ENCODE measurements at regions not wholly inside any gene's neighbourhood (a gene's known extent, or its start where the extent isn't known, plus 50 kb on each side); places are given as distances from the start of the nearest gene placed in this dataset.

DNA sequence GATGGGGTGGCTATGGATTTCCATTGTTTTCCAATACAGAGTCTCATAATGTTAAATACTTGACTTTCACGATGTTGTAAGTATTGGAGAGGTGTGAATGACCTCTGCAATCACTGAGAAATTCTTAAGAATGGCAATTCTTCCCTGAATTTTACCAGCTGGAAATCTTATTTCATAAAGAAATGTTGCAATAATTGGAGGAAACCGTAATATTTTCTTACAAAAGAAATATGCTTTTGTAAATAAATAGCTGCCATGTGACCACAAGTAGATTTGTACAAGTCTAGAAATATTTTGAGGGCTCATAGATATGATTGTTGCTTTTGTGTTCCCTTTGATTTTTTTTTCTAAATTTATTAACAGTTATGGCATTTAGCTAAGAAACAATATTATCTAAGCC, 308.7 kb upstream of the ATP2B1 start:
- in situ Hi-C loops (cut with MboI; ENCODE audit: low pct_unique_long_range_greater_than_20kb, low sequenced_read_pairs): no loop called here
- DNase-seq: no peak

DNA sequence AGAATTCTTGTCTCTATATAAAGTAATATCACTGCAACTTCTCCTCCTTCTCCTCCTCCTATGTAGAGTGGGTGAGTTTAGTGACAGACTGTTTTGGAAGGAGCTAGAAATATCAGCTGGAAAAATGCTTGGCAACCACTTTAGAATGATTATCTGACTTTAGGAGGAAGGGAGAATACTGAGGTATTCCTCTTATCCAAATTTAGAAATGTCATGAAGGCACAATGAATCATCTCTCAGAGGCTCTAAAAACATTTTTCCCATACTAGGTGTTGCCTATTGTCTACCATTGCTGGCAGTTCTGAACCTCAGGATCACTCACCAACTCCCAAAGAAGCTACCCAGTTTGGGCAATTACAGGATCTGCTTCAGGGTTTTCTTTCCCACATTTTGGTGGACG, 306.6 kb upstream of the ATP2B1 start:
- no peak for DNase-seq
- in situ Hi-C loops (cut with MboI; ENCODE audit: low pct_unique_long_range_greater_than_20kb, low sequenced_read_pairs): no loop called here

DNA sequence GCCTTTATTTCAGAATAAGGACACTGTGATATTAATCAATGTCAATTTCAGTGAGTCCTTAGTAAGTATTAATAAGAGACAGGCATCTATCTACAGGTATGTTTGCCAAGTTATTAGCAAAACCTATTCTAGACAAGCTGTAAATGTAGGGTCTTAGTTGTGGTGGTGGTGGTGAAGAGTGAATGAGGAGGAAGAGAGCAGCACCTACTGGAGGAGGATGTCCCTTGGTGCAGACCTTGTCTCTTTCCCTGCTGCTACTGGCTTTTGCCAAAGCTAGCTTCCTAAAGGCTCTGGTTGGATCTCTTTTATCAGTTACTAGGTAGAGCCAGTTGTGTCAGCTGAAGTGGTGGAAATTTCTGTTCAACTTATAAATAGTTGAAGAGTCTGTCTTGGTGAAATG, 304.8 kb upstream of the ATP2B1 start:
- peak; percentile 22 for DNase-seq
- in situ Hi-C loops (cut with MboI; ENCODE audit: low pct_unique_long_range_greater_than_20kb, low sequenced_read_pairs): no loop called here

DNA sequence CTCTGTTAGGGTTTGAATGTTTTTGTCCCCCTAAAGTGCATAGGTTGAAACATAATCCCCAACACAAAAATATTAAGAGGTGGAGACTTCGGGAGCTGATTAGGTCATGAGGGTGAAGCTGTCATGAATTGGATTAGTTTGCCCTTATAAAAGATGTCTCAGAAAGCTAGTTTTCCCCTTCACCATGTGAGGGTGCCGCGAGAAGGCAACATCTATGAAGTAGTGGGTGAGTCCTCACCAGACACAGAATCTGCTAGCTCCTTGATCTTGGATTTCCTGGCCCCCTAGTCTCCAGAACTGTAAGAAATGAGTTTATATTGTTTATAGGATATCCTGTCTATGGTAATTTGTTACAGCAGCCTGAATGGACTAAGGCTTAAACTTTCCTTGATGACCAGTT, 301.5 kb upstream of the ATP2B1 start:
- in situ Hi-C loops (cut with MboI; ENCODE audit: low pct_unique_long_range_greater_than_20kb, low sequenced_read_pairs): no loop called here
- no peak for DNase-seq

DNA sequence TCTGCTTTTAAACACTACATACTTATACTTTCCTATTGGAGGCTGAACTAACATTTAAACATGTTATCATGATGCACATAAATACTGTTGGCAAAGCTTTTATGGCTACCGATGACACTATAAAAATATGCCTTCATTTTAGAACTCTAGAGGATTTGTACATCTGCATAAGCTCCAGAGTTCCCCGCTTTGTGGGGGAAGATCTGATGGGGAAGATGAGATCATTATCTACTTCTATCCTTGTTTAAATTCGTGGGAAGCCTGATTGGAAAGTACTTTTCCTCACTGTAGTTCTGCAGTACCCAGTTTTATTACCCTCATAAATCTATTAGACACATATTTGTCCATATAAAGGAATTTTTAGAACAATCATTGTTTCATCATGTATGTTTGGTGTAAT, 299.6 kb upstream of the ATP2B1 start:
- no peak for DNase-seq
- in situ Hi-C loops (cut with MboI; ENCODE audit: low pct_unique_long_range_greater_than_20kb, low sequenced_read_pairs): no loop called here

DNA sequence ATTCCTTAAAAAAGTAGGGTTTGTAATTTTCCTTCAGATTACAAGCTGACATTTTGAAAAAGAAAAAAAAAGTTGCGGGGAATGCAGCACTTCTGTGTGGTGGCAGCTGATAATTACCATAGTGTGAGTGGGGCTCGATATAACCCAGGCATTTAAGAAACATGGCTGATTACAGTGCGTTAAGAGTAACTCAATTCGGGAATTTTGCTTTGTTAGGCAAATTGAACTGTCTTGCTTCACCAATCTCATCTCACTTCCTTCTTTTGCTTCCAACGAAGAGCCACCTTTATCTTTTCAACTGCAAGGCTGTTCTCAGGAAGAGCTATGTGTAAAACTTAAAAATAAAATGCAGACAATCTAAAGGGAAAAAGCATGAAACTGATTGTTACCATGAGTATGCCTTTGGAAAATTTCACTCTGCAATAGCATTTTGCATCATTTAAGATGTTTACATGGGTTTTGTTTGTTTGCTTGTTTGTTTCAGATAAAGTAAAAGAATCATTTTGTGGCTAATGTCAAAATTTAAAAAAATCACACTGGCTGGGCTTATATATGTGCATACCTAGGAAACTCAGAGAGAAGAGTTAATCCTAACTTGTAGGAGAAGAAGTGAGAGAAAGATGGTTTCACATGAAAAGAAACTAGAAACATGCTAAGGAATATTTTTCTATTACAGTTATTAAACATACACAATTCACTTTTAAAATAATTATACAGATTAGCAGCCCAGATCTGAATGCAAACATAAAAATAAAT, 295.9 kb upstream of the ATP2B1 start:
- no peak for DNase-seq
- in situ Hi-C loops (cut with MboI; ENCODE audit: low pct_unique_long_range_greater_than_20kb, low sequenced_read_pairs): no loop called here

DNA sequence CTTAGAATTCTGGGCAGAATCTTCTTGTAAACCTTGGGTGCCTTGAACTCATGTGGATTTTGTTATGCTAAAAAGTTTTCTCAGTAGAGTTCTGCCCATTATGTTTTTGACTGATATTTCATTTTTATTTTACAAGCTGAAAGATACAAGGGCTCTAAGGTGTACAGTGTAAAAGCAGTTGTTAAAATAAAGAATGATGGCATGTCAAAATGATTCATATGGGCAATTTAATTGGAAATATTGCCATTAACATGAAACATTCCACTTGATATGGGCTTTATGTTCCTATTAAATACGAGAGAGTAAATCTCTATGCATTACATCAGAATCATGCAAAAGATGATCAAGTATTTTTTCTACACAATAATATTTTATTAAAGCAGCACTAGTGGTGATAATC, 295.1 kb upstream of the ATP2B1 start:
- in situ Hi-C loops (cut with MboI; ENCODE audit: low pct_unique_long_range_greater_than_20kb, low sequenced_read_pairs): no loop called here
- DNase-seq: no peak

DNA sequence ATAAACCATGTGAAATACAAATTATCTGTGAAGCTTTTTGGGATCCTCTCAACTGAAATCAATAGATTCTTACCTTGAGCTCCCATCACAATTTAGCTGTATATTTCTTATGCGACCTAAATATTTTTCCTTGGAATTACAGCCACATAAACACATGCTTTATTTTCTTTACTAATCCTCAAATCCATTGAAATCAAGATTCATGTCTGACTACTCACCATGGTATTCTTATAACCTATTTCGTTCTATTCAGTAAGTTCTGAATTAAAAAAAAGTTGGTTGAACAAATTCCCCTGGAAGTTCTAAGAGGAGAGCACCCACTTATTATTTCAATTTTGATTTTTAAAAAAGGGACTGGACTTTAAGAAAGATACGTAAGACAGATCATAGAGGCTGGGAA, 292.1 kb upstream of the ATP2B1 start:
- no peak for DNase-seq
- in situ Hi-C loops (cut with MboI; ENCODE audit: low pct_unique_long_range_greater_than_20kb, low sequenced_read_pairs): no loop called here

DNA sequence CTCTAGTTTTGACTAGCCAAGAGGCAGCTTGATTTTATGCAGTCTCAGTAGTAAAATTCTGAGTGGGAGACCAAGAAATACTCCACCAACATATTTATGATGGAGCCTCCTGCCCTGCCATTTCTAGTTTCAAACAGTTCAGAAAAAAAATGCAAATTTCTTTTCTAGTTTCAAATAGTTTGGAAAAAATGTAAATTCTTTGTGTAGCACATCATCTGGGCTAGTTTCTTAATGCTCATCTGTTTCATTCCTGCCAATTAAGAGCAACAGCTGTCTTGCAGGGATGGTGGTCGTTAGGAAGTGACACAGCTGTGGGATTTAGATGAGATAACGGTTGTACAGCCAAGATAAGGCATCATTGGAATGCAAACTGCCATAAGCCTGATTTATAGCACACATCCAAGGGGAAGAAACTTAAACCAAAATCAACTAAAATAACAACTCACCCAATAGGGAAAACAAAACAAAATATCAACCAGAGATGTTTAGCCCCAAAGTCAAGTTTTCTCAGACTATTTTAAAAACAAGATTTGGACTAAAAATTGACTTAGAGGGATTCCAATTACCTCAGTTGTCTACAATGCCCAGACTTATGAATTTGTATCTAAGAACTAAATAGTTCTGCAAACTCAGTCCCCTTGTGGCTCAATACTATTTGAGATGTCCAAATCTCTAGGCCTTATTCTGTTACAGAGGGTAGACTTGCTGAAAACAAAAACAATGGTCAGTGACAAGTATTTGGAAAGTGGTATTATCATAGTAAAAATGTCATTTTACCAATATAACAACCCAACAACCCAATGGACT, 291.3 kb upstream of the ATP2B1 start:
- in situ Hi-C loops (cut with MboI; ENCODE audit: low pct_unique_long_range_greater_than_20kb, low sequenced_read_pairs): no loop called here

DNA sequence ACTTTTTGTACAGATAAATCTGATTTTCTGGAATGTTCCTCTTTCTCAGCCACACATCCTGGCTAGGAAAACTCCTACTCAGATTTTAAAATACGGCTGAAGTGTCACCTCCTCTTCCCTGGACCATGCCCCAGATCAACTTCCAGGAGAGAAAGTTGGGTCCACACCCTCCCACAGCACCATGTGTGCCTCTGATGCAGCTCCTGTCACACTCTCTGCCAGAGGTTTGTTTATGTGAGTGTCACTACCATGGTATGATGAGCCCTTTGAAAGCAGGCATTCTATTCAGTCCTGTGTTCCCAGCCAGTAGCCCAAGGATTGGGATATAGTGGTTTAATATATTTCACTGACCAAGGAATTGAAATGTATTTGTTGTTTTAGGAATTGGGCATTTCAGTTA, 287.2 kb upstream of the ATP2B1 start:
- in situ Hi-C loops (cut with MboI; ENCODE audit: low pct_unique_long_range_greater_than_20kb, low sequenced_read_pairs): no loop called here
- no peak for DNase-seq

More for the DNA sequence above, 291.3 kb upstream of the ATP2B1 start:
- peak; percentile 31 for DNase-seq

DNA sequence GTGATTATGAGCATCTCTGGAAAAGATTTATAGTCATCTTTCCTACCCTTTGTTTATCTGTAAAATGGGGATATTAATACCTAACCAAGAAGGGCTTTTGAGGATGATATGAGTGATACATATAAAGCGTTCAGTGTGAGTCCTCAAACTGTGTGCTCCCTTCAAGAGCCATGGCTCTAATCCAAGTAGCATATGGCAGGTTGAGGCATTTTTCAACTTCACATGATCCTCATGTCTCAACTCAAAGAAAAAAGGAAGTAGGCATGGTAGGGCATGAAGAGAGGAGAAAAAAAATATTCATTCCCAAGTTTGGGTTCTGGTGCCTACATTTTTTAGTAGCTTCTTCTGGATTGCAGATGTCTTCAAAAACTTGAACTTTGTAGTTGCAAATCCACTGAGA, 286.3 kb upstream of the ATP2B1 start:
- no peak for DNase-seq
- in situ Hi-C loops (cut with MboI; ENCODE audit: low pct_unique_long_range_greater_than_20kb, low sequenced_read_pairs): no loop called here

DNA sequence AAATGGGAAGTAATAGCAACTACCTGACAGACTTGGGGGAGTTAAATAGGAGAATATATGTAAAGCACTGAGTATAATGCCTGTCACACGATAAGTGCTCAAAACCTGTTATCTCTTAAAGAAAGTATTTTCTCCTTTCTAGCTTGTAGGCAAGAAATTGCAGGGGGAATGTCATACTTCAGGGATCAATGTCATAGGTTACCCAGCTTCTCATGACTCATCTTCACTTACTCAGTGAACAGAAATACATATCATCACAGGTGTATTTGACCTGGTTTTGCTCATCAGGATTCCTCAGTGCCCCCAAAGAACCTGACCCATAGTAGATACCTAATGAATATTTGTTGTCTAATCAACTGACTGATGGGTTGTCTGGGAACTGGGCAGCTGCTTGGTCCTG, 285.0 kb upstream of the ATP2B1 start:
- in situ Hi-C loops (cut with MboI; ENCODE audit: low pct_unique_long_range_greater_than_20kb, low sequenced_read_pairs): no loop called here
- DNase-seq: no peak

DNA sequence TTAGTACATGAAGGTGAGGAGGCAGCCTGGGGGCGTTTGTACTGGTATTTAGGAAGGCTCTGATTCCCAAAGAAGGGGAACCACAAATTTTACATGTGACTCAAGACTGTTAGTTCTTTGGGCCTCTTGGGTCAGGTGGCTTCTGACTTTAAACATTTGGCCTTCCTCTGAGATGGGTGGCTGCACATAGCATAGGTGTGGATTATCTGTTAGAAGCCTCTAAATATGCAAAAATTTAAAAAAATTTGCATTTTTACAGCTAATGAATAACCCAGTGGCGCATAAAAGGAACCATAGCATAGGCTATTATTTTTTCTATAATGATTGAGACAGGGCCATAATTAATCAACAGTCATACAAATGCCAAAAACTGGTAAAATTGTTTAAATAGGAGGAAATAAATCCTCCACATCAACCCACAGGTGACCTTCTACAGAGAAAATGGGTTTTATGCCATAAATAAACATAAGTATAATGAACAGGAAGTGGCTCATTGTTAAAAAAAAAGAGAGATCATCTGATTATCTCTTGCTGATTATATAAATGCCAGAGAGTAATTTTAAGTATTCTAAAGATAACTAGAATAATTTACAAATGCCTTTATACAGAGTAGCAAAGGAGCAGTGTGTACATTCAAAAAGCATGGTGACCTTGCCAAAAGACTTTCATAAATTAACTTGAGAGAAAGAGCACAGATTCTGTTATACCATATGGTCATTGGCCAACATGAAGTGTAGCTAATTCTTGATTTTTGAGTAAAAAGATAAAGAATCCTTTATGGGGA, 284.2 kb upstream of the ATP2B1 start:
- no peak for DNase-seq
- in situ Hi-C loops (cut with MboI; ENCODE audit: low pct_unique_long_range_greater_than_20kb, low sequenced_read_pairs): no loop called here

DNA sequence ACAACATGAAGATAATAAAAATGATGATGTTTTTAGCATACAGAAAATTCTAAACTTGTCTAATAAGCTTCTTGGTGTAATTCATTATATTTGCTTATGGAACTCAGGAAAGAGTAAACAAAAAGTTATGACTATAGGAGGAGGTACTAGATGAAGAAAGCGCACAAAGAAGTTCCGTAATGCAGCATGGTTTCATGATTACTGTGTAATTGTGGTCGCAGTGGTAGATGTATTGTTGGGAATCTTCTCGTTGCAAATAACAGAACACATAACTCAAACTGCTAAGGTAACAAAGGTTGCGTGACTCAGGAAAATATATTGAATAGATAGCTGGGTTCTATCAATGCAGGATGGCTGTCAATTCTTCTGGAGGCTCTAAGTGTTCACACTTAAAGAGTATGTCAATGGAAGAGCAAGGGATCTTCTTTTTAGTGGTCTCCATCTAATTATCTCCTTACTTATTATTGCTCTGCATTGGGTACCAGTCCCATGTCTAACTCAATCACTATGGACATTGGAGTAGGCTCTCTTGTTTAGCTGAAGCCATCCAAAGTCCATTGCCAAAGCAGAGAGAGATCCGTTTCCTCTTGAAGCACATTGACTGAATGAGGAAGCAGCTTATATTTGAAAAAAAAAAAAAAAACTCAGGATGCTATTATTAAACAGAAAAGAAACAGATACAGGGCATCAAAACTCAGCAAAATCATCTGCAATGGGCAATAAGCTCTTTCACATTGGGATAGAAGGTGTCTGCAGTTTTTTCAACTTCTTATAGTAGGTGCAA, 283.4 kb upstream of the ATP2B1 start:
- no peak for DNase-seq
- in situ Hi-C loops (cut with MboI; ENCODE audit: low pct_unique_long_range_greater_than_20kb, low sequenced_read_pairs): no loop called here

DNA sequence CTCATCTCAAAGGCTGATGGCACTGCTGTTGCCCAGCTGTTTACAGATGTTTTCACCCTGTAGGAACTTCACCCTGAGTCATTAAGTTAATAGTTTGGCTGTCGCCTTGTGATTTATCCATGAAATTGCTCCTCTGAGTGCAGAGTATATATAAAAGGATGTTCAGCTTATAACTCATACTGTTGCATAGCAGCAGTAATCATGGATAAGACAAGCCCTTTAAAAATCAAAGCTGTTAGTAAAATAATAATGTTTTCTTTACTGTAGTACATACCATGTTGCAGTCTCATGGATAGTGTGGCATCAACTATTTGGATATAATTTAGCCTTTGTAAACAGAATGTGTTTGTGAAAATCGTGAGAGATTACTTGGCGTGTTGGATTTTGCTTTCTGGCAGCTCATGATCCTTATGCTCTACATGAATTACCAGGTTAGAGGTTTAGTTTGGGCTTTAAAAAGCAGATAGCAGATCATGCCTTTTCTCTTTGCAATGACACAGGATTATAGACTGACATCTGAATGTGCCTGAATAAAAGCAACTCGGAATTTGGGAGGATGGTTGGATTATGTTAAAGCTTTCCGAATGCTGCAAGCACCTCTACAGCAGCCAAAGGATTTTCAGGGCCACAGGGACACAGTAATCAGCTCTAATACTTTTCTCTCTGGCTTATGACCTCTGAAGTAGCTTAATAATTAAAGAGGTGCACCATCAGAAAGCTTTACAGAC, 279.7 kb upstream of the ATP2B1 start:
- in situ Hi-C loops (cut with MboI; ENCODE audit: low pct_unique_long_range_greater_than_20kb, low sequenced_read_pairs): no loop called here
- no peak for DNase-seq

DNA sequence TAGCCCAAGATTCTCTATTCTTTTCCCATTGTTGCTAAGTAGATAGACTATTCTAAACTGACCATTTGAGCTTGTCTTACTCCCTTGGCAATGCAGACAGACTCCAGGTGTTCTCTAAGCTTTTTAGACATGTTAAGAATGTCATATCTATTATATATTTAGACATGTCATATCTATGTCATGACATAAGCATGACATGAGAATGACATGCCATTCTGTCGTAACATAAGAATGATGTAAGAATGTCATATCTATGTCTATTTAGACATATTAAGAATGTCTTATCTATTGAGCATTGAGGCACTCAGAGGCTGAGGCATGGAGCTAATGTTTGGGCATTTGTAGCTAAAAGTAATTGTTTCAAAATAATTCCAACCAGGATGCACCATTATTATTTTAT, 277.3 kb upstream of the ATP2B1 start:
- in situ Hi-C loops (cut with MboI; ENCODE audit: low pct_unique_long_range_greater_than_20kb, low sequenced_read_pairs): no loop called here
- DNase-seq: no peak

DNA sequence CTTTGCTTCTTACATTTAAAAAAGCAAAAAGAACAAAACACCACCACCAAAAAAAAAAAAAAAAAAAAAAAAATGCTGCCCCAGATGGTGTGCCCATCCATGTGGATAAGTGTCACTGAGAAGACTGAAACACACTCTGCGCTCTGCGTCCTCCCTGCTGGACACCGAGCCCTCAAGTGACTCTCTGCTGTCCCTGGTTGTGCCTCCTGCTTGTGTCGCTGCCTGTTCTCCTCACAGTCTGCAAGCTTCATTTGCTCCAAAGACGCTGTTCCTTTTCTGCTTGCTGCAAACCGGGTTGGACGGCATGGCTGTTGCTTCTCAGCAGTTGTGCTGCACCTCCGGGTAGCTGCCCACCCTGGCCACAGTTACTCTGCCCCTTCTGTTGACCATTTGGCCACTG, 276.2 kb upstream of the ATP2B1 start:
- in situ Hi-C loops (cut with MboI; ENCODE audit: low pct_unique_long_range_greater_than_20kb, low sequenced_read_pairs): no loop called here
- DNase-seq: no peak

DNA sequence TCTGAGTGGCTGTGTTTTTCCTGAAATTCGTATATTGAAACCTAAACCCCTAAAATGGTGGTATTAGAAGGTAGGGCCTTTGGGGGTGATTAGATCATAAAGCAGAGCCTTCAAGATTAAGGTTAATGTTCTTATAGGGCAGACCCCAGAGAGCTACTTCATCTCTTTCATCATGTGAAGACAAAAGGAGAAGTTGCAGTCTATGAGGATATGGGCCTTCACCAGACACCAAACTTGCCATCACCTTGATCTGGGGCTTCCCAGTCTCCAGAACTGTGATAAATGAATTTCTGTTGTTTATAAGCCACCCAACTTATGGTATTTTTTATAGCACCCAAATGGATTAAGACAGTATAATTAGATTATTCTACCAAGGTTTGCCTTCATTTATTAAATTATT, 275.0 kb upstream of the ATP2B1 start:
- no peak for DNase-seq
- in situ Hi-C loops (cut with MboI; ENCODE audit: low pct_unique_long_range_greater_than_20kb, low sequenced_read_pairs): no loop called here

DNA sequence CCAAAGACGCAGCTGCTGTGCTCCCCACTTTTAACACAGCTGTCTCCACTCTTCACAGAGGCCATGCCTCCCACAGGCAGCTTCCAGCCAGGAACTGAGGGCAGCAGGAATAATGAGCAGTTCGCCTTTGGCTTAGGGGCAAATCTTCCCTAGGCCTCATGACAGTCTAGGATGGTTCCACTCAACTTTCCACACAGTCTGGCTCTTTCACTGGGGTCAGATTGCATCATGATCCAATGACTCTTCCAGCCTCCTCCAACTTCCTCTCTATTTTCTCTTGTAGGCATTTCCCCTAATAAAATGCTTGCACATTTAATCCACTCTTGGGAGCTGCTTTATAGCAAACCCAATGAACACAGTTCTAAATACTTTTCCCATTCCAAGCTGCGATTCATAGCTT, 271.6 kb upstream of the ATP2B1 start:
- in situ Hi-C loops (cut with MboI; ENCODE audit: low pct_unique_long_range_greater_than_20kb, low sequenced_read_pairs): no loop called here
- peak; percentile 29 for DNase-seq

Measured in KBM-7 (cell line).